GM18511 (cell line): ENCODE measurements at regions not wholly inside any gene's neighbourhood (a gene's known extent, or its start where the extent isn't known, plus 50 kb on each side); places are given as distances from the start of the nearest gene placed in this dataset.
A peak's percentile ranks its signal among the peaks of the same experiment; 100 is the strongest.

Experiments used
- ATAC-seq: cut with Tn5 transposase; IDR thresholded peaks from one replicate; pipeline ENCODE4 v1.9.1; 2021; ENCODE audit warnings: mild to moderate bottlenecking, moderate library complexity; ENCODE audit not compliant: unreplicated experiment

- no peak for ATAC-seq
Observed at GRCh38 chr5:138666226-138666742, 86.9 kb upstream of the CTNNA1 start.

- no peak for ATAC-seq
Observed at GRCh38 chr5:138665261-138665660, 88.0 kb upstream of the CTNNA1 start.

GRCh38 chr5:138664276-138664943 lies 88.8 kb upstream of the CTNNA1 start:
- no peak for ATAC-seq

GRCh38 chr5:138663561-138663960 lies 88.4 kb upstream of the HSPA9 start:
- no peak for ATAC-seq

GRCh38 chr5:138663009-138663408 lies 87.8 kb upstream of the HSPA9 start:
- no peak for ATAC-seq

- no peak for ATAC-seq
Observed at GRCh38 chr5:138662599-138662998, 87.4 kb upstream of the HSPA9 start.

GRCh38 chr5:138661991-138662434 lies 86.8 kb upstream of the HSPA9 start:
- no peak for ATAC-seq

- no peak for ATAC-seq
Observed at GRCh38 chr5:138661291-138661960, 86.2 kb upstream of the HSPA9 start.

- ATAC-seq = no peak
Observed at GRCh38 chr5:138660051-138660572, 84.9 kb upstream of the HSPA9 start.

- ATAC-seq = no peak
Observed at GRCh38 chr5:138659561-138659960, 84.4 kb upstream of the HSPA9 start.

- ATAC-seq = no peak
Observed at GRCh38 chr5:138659121-138659520, 83.9 kb upstream of the HSPA9 start.

- no peak for ATAC-seq
Observed at GRCh38 chr5:138658676-138659075, 83.5 kb upstream of the HSPA9 start.

- ATAC-seq = no peak
Observed at GRCh38 chr5:138657360-138657759, 82.2 kb upstream of the HSPA9 start.

GRCh38 chr5:138656916-138657315 lies 81.7 kb upstream of the HSPA9 start:
- no peak for ATAC-seq

- ATAC-seq = no peak
Observed at GRCh38 chr5:138655530-138656190, 80.5 kb upstream of the HSPA9 start.

GRCh38 chr5:138654281-138654867 lies 79.2 kb upstream of the HSPA9 start:
- ATAC-seq = peak; percentile 77

- no peak for ATAC-seq
Observed at GRCh38 chr5:138653502-138653901, 78.3 kb upstream of the HSPA9 start.

GRCh38 chr5:138651767-138652117 lies 76.5 kb upstream of the HSPA9 start:
- ATAC-seq = no peak

- ATAC-seq = no peak
Observed at GRCh38 chr5:138651058-138651766, 76.0 kb upstream of the HSPA9 start.

- no peak for ATAC-seq
Observed at GRCh38 chr5:138650196-138650595, 75.0 kb upstream of the HSPA9 start.

GRCh38 chr5:138649775-138650174 lies 74.6 kb upstream of the HSPA9 start:
- ATAC-seq = no peak
